PC-9 (cell line): ENCODE measurements at regions not wholly inside any gene's neighbourhood (a gene's known extent, or its start where the extent isn't known, plus 50 kb on each side); places are given as distances from the start of the nearest gene placed in this dataset.
A peak's percentile ranks its signal among the peaks of the same experiment; 100 is the strongest.

ENCODE experiments used
- BruUV-seq: library from RNA; stranded (reverse); fragments of 400-500 nt; replicated peaks from 2 replicates; lab custom pipeline; 2021; lab: Mats Ljungman, UMichigan
- CTCF ChIA-PET: fragments of 300-600 bp; sonication (Branson Sonifier 250); formaldehyde crosslinking; loops from one replicate; lab custom pipeline; 2022; ENCODE audit warnings: antibody characterized with exemption; lab: Charles Lee
- POLR2A ChIA-PET: fragments of 300-600 bp; sonication (Branson Sonifier 250); formaldehyde crosslinking; loops from one replicate; lab custom pipeline; 2022; ENCODE audit warnings: antibody characterized with exemption; ENCODE audit not compliant: unreplicated experiment; lab: Charles Lee
- DNase-seq, 2 experiments: peaks; one replicate each; pipeline versions ENCODE4 v3.0.0 to v3.0.0-alpha.2; 2015 to 2022; ENCODE audit warnings: mixed read lengths in 1 of 2
- H2AFZ ChIP-seq: fragments of 200-600 bp; sonication (generic); 2 replicates; pipeline ENCODE4 v1.8.1; 2017; ENCODE audit warnings: antibody characterized with exemption
- H3F3A ChIP-seq: fragments of 200-600 bp; sonication (generic); 2 replicates; pipeline ENCODE4 v1.8.1; 2017; ENCODE audit warnings: antibody characterized with exemption, mild to moderate bottlenecking, low read depth; ENCODE audit not compliant: insufficient read depth
- H3K27ac ChIP-seq: fragments of 200-600 bp; sonication (generic); 2 replicates; pipeline ENCODE4 v1.6.1; 2016; ENCODE audit warnings: mixed run types
- H3K27me3 ChIP-seq: fragments of 200-600 bp; sonication (generic); 2 replicates; pipeline ENCODE4 v1.6.1; 2016; ENCODE audit warnings: low read depth, mixed run types; ENCODE audit not compliant: insufficient read depth
- H3K36me3 ChIP-seq: fragments of 200-600 bp; sonication (generic); 2 replicates; pipeline ENCODE4 v1.6.1; 2016; ENCODE audit warnings: low read depth, mixed run types
- H3K4me1 ChIP-seq: fragments of 200-600 bp; sonication (generic); replicated peaks from 2 replicates; pipeline ENCODE4 v1.6.1; 2016; ENCODE audit warnings: mixed run types; ENCODE audit not compliant: insufficient read depth
- H3K4me2 ChIP-seq: fragments of 200-600 bp; sonication (generic); 2 replicates; pipeline ENCODE4 v1.6.1; 2017; ENCODE audit warnings: mixed run types
- H3K4me3 ChIP-seq: fragments of 200-600 bp; sonication (generic); 2 replicates; pipeline ENCODE4 v1.6.1; 2016; ENCODE audit warnings: mixed run types
- H3K79me2 ChIP-seq: fragments of 200-600 bp; sonication (generic); 2 replicates; pipeline ENCODE4 v1.6.1; 2017; ENCODE audit warnings: low read depth, mixed run types
- H3K9me2 ChIP-seq: fragments of 200-600 bp; sonication (generic); 2 replicates; pipeline ENCODE4 v1.8.1; 2017; ENCODE audit warnings: mild to moderate bottlenecking; ENCODE audit not compliant: insufficient read depth
- H3K9me3 ChIP-seq: fragments of 200-600 bp; sonication (generic); 2 replicates; pipeline ENCODE4 v1.8.1; 2016; ENCODE audit warnings: low read depth; ENCODE audit not compliant: insufficient read depth
- H4K20me1 ChIP-seq: fragments of 200-600 bp; sonication (generic); 2 replicates; pipeline ENCODE4 v1.8.1; 2017; ENCODE audit not compliant: insufficient read depth
- CTCF ChIP-seq: fragments of 200-600 bp; sonication (generic); conservative IDR thresholded peaks from 2 replicates; pipeline ENCODE4 v1.6.1; 2017; ENCODE audit warnings: mixed run types, antibody characterized with exemption, mild to moderate bottlenecking, moderate library complexity
- EZH2 ChIP-seq: fragments of 200-600 bp; sonication (generic); IDR thresholded peaks from 2 replicates; pipeline ENCODE4 v1.8.0; 2017; ENCODE audit warnings: antibody characterized with exemption, low read depth
- intact Hi-C: fragments of 100-400 bp; cut with micrococcal nuclease; formaldehyde crosslinking; loops from one replicate; pipeline ENCODE4 v1.10.0; 2022; ENCODE audit not compliant: unreplicated experiment

- TF ChIP-seq EZH2: no peak
- TF ChIP-seq CTCF: no peak
Measured at GRCh38 chrX:83004012-83004411, 504.1 kb upstream of the POU3F4 start.

GRCh38 chrX:83008415-83008814, 499.7 kb upstream of the POU3F4 start:
- TF ChIP-seq EZH2 (no peak), CTCF (peak; percentile 65)
- Histone ChIP-seq H3K9me3 (no peaks in the 10 kb centered on the region), H3K27ac (no peak overlapping the region), H2AFZ (no peak overlapping the region), H3K27me3 (no peaks in the 10 kb centered on the region), H3K9me2 (no peaks in the 10 kb centered on the region), H3K4me1 (no peaks in the 10 kb centered on the region), H3K4me3 (no peak overlapping the region), H3K4me2 (no peak overlapping the region), H4K20me1 (no peaks in the 10 kb centered on the region), H3K79me2 (no peaks in the 10 kb centered on the region), H3F3A (no peaks in the 10 kb centered on the region), H3K36me3 (no peaks in the 10 kb centered on the region)
- no TSS peak for BruUV-seq
- CTCF ChIA-PET: no interaction called here
- intact Hi-C loops: no loop called here
- no peak for DNase-seq
- POLR2A ChIA-PET: no interaction called here

More at GRCh38 chrX:83004012-83004411, 504.1 kb upstream of the POU3F4 start:
- ChIA-PET POLR2A (no interaction called here), CTCF (no interaction called here)
- intact Hi-C loops: no loop called here
- Histone ChIP-seq H2AFZ (no peak overlapping the region), H3K4me2 (no peak overlapping the region), H3K27ac (no peak overlapping the region), H3K79me2 (no peaks in the 10 kb centered on the region), H3K9me2 (no peaks in the 10 kb centered on the region), H3K4me1 (no peaks in the 10 kb centered on the region), H3K27me3 (no peaks in the 10 kb centered on the region), H3K36me3 (no peaks in the 10 kb centered on the region), H3K4me3 (no peak overlapping the region), H3K9me3 (no peaks in the 10 kb centered on the region), H3F3A (no peaks in the 10 kb centered on the region), H4K20me1 (no peaks in the 10 kb centered on the region)
- DNase-seq: no peak
- BruUV-seq: no TSS peak

- Histone ChIP-seq H3K4me2 (no peak overlapping the region), H3K27ac (no peak overlapping the region), H3K79me2 (no peaks in the 10 kb centered on the region), H3K9me2 (no peaks in the 10 kb centered on the region), H3K4me3 (no peak overlapping the region), H3F3A (no peaks in the 10 kb centered on the region), H4K20me1 (no peaks in the 10 kb centered on the region), H3K4me1 (no peaks in the 10 kb centered on the region), H3K27me3 (no peaks in the 10 kb centered on the region), H2AFZ (no peak overlapping the region), H3K36me3 (no peaks in the 10 kb centered on the region), H3K9me3 (no peaks in the 10 kb centered on the region)
- intact Hi-C loops: no loop called here
- ChIA-PET CTCF (no interaction called here), POLR2A (no interaction called here)
- BruUV-seq: no TSS peak
- TF ChIP-seq CTCF (no peak), EZH2 (no peak)
- DNase-seq: no peak
Measured at GRCh38 chrX:83019258-83019657, 488.8 kb upstream of the POU3F4 start.
